ENCODE measurements at regions not wholly inside any gene's neighbourhood (a gene's known extent, or its start where the extent isn't known, plus 50 kb on each side); places are given as distances from the start of the nearest gene placed in this dataset.

DNA sequence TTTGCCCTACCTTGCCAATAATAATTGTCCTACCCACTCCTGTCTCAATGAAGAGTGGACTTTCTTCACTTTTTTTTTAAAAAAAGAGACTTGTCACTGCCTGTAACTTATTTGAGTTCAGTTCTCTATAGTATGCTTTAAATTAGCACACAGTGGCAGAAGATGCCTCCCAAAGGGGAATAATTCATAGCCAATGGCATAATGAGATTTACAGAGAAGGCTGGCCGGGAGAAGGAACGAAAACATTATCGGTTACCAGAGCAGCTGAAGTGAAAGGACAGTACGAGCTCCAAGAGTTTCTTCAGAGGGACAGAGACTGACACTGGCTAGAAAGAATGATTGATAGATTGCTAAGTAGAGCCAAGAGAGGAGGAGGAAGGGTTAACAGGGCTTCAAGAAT lies 356.3 kb downstream of the EMP1 start:
- Histone ChIP-seq H2AFZ (ENCODE audit: low read length) (no peak overlapping the region), H3K27me3 (ENCODE audit: low read length) (peaks cover 29% of the 10 kb centered on the region), H3K9ac (ENCODE audit: low read length) (no peak overlapping the region), H3F3A (ENCODE audit: low read length, unreplicated experiment) (no peaks in the 10 kb centered on the region), H3K27ac (ENCODE audit: low read length) (no peak overlapping the region), H4K20me1 (ENCODE audit: low read length) (no peaks in the 10 kb centered on the region), H3K36me3 (ENCODE audit: low read depth, low read length) (no peaks in the 10 kb centered on the region), H3K9me3 (ENCODE audit: low read length) (no peaks in the 10 kb centered on the region), H3K4me3 (ENCODE audit: low read length) (no peak overlapping the region), H3K9me2 (replicated peaks; ENCODE audit: low read length) (no peaks in the 10 kb centered on the region), H3K4me2 (ENCODE audit: low read length) (no peak overlapping the region), H3K79me2 (ENCODE audit: low read length) (no peaks in the 10 kb centered on the region), H3K4me1 (ENCODE audit: insufficient read depth, low read length) (no peaks in the 10 kb centered on the region)
- no peak for DNase-seq
- intact Hi-C loops (cut with micrococcal nuclease): no loop called here
- BruUV-seq (replicated peaks): no TSS peak
- POLR2A ChIA-PET (ENCODE audit: unreplicated experiment): no interaction called here
- no peak for TF ChIP-seq EZH2phosphoT487 (IDR thresholded peaks at IDR 0.05; ENCODE audit: borderline replicate concordance, low read length)
- TF ChIP-seq, protein P1, sequence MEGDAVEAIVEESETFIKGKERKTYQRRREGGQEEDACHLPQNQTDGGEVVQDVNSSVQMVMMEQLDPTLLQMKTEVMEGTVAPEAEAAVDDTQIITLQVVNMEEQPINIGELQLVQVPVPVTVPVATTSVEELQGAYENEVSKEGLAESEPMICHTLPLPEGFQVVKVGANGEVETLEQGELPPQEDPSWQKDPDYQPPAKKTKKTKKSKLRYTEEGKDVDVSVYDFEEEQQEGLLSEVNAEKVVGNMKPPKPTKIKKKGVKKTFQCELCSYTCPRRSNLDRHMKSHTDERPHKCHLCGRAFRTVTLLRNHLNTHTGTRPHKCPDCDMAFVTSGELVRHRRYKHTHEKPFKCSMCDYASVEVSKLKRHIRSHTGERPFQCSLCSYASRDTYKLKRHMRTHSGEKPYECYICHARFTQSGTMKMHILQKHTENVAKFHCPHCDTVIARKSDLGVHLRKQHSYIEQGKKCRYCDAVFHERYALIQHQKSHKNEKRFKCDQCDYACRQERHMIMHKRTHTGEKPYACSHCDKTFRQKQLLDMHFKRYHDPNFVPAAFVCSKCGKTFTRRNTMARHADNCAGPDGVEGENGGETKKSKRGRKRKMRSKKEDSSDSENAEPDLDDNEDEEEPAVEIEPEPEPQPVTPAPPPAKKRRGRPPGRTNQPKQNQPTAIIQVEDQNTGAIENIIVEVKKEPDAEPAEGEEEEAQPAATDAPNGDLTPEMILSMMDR (conservative IDR thresholded peaks at IDR 0.05; ENCODE audit: low read depth, low read length): no peak
- TF ChIP-seq EZH2 (IDR thresholded peaks at IDR 0.05; ENCODE audit: low read length, unreplicated experiment): no peak
- CTCF ChIA-PET: no interaction called here
- no peak for ATAC-seq

DNA sequence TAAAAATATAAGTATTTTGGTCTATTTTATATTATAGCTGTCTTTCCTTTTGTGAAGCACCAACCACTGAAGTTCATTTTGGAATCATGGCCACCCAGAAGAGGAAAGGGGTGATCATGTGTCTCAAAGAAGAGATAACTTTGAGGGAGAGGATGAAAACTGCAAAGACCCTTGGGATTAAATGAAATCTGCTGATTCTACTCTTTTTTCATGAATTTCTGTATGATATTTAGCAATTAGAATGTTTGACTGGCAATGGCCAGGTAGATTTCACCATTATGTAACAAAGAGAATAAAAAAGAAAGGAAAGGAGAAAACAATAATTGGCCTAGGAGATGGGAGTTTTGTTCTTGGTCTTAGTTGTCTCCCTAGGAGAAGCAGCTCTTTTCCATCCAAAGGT lies 350.8 kb downstream of the EMP1 start:
- CTCF ChIA-PET: no interaction called here
- no TSS peak for BruUV-seq (replicated peaks)

DNA sequence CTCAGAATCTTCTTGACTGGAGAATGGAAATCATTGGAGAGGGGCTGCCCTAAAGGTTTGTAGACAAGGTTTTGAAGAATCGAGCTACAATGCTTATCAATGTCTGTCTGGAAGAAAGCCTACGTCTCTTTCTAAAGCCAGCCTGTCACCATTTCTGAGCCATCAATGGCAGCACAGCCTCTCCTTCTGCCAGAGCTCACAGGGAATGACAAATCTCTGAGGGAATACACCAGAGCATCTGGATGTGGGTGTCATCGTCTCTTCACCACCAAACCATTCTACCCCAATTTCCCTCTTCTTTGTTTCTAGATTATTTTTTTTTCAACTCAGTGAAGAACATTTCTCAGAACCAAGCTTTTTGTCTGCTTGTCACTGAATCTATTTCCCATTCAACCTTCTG lies 349.7 kb downstream of the EMP1 start:
- no peaks in the 10 kb centered on the region for H3K79me2 ChIP-seq (ENCODE audit: low read length)
- no TSS peak for BruUV-seq (replicated peaks)
- no peak for DNase-seq
- no peaks in the 10 kb centered on the region for H3K4me1 ChIP-seq (ENCODE audit: insufficient read depth, low read length)
- CTCF ChIA-PET: no interaction called here
- H4K20me1 ChIP-seq (ENCODE audit: low read length): no peaks in the 10 kb centered on the region
- ATAC-seq: no peak
- H3K36me3 ChIP-seq (ENCODE audit: low read depth, low read length): no peaks in the 10 kb centered on the region
- POLR2A ChIA-PET (ENCODE audit: unreplicated experiment): no interaction called here
- no peak for TF ChIP-seq EZH2 (IDR thresholded peaks at IDR 0.05; ENCODE audit: low read length, unreplicated experiment)
- TF ChIP-seq, protein P1 (conservative IDR thresholded peaks at IDR 0.05; ENCODE audit: low read depth, low read length): no peak
- no peak for TF ChIP-seq EZH2phosphoT487 (IDR thresholded peaks at IDR 0.05; ENCODE audit: borderline replicate concordance, low read length)
- H3K4me3 ChIP-seq (ENCODE audit: low read length): no peak overlapping the region
- H3K9me3 ChIP-seq (ENCODE audit: low read length): no peaks in the 10 kb centered on the region
- H3K9ac ChIP-seq (ENCODE audit: low read length): no peak overlapping the region
- no peaks in the 10 kb centered on the region for H3F3A ChIP-seq (ENCODE audit: low read length, unreplicated experiment)
- H3K4me2 ChIP-seq (ENCODE audit: low read length): no peak overlapping the region
- intact Hi-C loops (cut with micrococcal nuclease): no loop called here
- no peaks in the 10 kb centered on the region for H3K9me2 ChIP-seq (replicated peaks; ENCODE audit: low read length)
- no peak overlapping the region for H3K27ac ChIP-seq (ENCODE audit: low read length)
- H3K27me3 ChIP-seq (ENCODE audit: low read length): peaks cover 30% of the 10 kb centered on the region
- no peak overlapping the region for H2AFZ ChIP-seq (ENCODE audit: low read length)

More for the DNA sequence above, 350.8 kb downstream of the EMP1 start:
- intact Hi-C loops (cut with micrococcal nuclease): no loop called here
- Histone ChIP-seq H4K20me1 (ENCODE audit: low read length) (no peaks in the 10 kb centered on the region), H3K36me3 (ENCODE audit: low read depth, low read length) (no peaks in the 10 kb centered on the region), H3K27me3 (ENCODE audit: low read length) (peaks cover 30% of the 10 kb centered on the region), H3K9me2 (replicated peaks; ENCODE audit: low read length) (no peaks in the 10 kb centered on the region), H3K4me3 (ENCODE audit: low read length) (no peak overlapping the region), H3K4me1 (ENCODE audit: insufficient read depth, low read length) (no peaks in the 10 kb centered on the region), H3K4me2 (ENCODE audit: low read length) (no peak overlapping the region), H3K27ac (ENCODE audit: low read length) (no peak overlapping the region), H3K9me3 (ENCODE audit: low read length) (no peaks in the 10 kb centered on the region), H3K79me2 (ENCODE audit: low read length) (no peaks in the 10 kb centered on the region), H2AFZ (ENCODE audit: low read length) (no peak overlapping the region), H3F3A (ENCODE audit: low read length, unreplicated experiment) (no peaks in the 10 kb centered on the region), H3K9ac (ENCODE audit: low read length) (no peak overlapping the region)
- DNase-seq (no peak), ATAC-seq (no peak)
- TF ChIP-seq EZH2 (IDR thresholded peaks at IDR 0.05; ENCODE audit: low read length, unreplicated experiment) (no peak), EZH2phosphoT487 (IDR thresholded peaks at IDR 0.05; ENCODE audit: borderline replicate concordance, low read length) (no peak)
- TF ChIP-seq, protein P1 (conservative IDR thresholded peaks at IDR 0.05; ENCODE audit: low read depth, low read length): no peak
- POLR2A ChIA-PET (ENCODE audit: unreplicated experiment): no interaction called here
